Osteocyte (in vitro differentiated cells): ENCODE measurements at regions not wholly inside any gene's neighbourhood (a gene's known extent, or its start where the extent isn't known, plus 50 kb on each side); places are given as distances from the start of the nearest gene placed in this dataset.
A peak's percentile ranks its signal among the peaks of the same experiment; 100 is the strongest.

Source experiments
- DNase-seq: peaks from one replicate; pipeline ENCODE4 v3.0.0; 2021; ENCODE audit warnings: mixed read lengths; ENCODE audit not compliant: unreplicated experiment; ENCODE audit errors: extremely low spot score
- H3K27ac Mint-ChIP-seq: one replicate; pipeline ENCODE4 v1.8.0; 2021; ENCODE audit warnings: mild to moderate bottlenecking, mixed read lengths; ENCODE audit not compliant: unreplicated experiment
- H3K27me3 Mint-ChIP-seq: one replicate; pipeline ENCODE4 v1.8.0; 2021; ENCODE audit warnings: mixed read lengths; ENCODE audit not compliant: unreplicated experiment
- H3K36me3 Mint-ChIP-seq: one replicate; pipeline ENCODE4 v1.8.0; 2021; ENCODE audit warnings: mixed read lengths; ENCODE audit not compliant: unreplicated experiment
- H3K4me1 Mint-ChIP-seq: one replicate; pipeline ENCODE4 v1.8.0; 2021; ENCODE audit warnings: mixed read lengths; ENCODE audit not compliant: unreplicated experiment
- H3K4me3 Mint-ChIP-seq: one replicate; pipeline ENCODE4 v1.8.0; 2021; ENCODE audit warnings: mild to moderate bottlenecking, moderate library complexity, mixed read lengths; ENCODE audit not compliant: unreplicated experiment
- H3K9me3 Mint-ChIP-seq: one replicate; pipeline ENCODE4 v1.8.0; 2021; ENCODE audit warnings: mixed read lengths; ENCODE audit not compliant: unreplicated experiment
- TF ChIP-seq, protein P1 (sequence below): fragments of 200-600 bp; sonication (generic); IDR thresholded peaks from 2 replicates; pipeline ENCODE4 v1.5.0; 2021; ENCODE audit warnings: antibody characterized with exemption, mild to moderate bottlenecking, moderate library complexity

DNA sequence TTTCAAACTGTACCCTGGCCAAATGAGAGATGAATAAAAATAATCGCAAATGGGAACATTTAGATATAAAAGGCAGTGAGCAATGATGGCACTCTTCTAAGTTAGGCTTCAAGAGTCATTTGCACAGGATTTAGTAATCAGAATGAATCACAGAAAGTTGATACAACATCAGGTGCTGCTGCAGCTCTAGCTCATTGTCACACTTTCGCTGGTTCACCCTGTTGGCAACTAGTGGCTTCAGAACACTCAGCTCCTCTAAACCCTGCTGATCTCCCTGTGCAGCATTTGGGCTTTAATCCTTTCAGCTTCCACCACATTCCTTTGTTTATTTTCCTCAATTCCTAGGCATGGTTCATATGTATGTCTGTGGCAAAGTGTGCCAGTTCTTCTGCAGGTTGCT lies 2071.2 kb upstream of the CDH6 start:
- TF ChIP-seq, protein P1, sequence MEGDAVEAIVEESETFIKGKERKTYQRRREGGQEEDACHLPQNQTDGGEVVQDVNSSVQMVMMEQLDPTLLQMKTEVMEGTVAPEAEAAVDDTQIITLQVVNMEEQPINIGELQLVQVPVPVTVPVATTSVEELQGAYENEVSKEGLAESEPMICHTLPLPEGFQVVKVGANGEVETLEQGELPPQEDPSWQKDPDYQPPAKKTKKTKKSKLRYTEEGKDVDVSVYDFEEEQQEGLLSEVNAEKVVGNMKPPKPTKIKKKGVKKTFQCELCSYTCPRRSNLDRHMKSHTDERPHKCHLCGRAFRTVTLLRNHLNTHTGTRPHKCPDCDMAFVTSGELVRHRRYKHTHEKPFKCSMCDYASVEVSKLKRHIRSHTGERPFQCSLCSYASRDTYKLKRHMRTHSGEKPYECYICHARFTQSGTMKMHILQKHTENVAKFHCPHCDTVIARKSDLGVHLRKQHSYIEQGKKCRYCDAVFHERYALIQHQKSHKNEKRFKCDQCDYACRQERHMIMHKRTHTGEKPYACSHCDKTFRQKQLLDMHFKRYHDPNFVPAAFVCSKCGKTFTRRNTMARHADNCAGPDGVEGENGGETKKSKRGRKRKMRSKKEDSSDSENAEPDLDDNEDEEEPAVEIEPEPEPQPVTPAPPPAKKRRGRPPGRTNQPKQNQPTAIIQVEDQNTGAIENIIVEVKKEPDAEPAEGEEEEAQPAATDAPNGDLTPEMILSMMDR, result no peak
- Mint-ChIP-seq H3K27me3 (peaks cover 13% of the 10 kb centered on the region), H3K9me3 (no peaks in the 10 kb centered on the region), H3K36me3 (no peaks in the 10 kb centered on the region), H3K4me1 (no peaks in the 10 kb centered on the region), H3K27ac (no peak overlapping the region), H3K4me3 (no peak overlapping the region)
- no peak for DNase-seq

DNA sequence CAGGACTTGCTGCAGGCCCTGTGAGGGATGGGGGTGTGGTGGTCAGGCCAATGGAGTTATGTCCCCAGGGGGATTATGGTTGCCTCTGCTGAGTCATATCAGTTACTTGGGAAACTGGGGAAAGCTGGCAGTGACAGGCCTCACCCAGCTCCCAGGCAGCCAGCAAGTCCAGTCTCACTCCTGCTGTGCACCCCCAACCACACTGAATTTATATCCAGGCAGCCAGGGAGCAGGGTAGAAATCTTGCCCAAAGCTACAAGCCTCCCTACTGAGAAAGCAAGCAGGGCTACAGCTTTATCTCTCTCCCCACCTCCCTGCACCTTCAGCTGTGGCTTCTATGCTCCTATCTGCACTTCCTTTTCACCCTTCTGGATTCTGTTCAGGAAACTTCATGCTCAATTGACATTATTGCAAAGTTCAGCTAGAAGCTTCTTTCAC lies 2076.0 kb upstream of the CDH9 start:
- H3K27ac Mint-ChIP-seq, result peak overlapping the region; percentile 63
- H3K36me3 Mint-ChIP-seq, result no peaks in the 10 kb centered on the region
- peaks cover 16% of the 10 kb centered on the region for H3K4me1 Mint-ChIP-seq
- no peak overlapping the region for H3K4me3 Mint-ChIP-seq
- DNase-seq, result no peak
- H3K27me3 Mint-ChIP-seq, result peaks cover 5% of the 10 kb centered on the region
- H3K9me3 Mint-ChIP-seq, result peaks cover 11% of the 10 kb centered on the region
- TF ChIP-seq, protein P1, result no peak

DNA sequence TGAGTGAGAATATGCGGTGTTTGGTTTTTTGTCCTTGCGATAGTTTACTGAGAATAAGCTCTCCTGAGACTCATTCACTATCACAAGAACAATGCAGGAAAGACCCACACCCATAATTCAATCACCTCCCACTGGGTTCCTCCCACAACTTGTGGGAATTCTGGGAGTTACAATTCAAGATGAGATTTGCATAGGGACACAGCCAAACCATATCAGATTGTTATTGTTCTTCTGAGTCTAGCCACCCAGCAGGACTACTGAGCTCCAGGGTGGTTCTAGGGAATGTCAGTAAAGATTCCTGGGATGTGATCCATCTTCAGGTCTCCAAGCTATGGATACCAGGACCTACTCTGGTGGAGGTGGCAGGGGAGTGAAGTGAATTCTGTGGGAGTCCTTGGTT lies 2075.1 kb upstream of the CDH9 start:
- no peaks in the 10 kb centered on the region for H3K36me3 Mint-ChIP-seq
- peaks cover 5% of the 10 kb centered on the region for H3K27me3 Mint-ChIP-seq
- TF ChIP-seq, protein P1, result no peak
- H3K4me3 Mint-ChIP-seq, result no peak overlapping the region
- no peak for DNase-seq
- H3K4me1 Mint-ChIP-seq, result peaks cover 16% of the 10 kb centered on the region
- H3K9me3 Mint-ChIP-seq, result peaks cover 15% of the 10 kb centered on the region
- H3K27ac Mint-ChIP-seq, result no peak overlapping the region

DNA sequence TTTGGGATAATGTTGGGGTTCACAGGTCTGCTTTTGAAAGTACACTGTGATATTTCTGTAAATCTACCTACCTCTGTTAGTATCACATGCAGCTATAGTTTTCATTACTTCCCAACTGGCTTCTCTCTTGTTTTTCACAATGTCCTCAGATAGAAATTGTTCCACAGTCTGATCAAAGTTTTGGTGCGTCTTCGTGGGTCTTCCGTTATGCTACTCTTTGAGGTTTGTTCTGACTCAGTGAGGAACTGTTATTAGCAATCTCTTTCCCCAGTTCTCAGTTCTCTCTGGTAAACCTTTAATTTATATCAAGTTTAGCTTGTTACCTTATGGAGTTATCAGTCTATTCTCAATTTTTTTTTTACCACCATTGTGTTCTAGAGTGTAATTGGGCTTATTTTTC lies 2061.2 kb upstream of the CDH9 start:
- Mint-ChIP-seq H3K4me3 (no peak overlapping the region), H3K27ac (no peak overlapping the region), H3K36me3 (no peaks in the 10 kb centered on the region), H3K4me1 (no peaks in the 10 kb centered on the region), H3K27me3 (peaks cover 9% of the 10 kb centered on the region), H3K9me3 (no peaks in the 10 kb centered on the region)
- TF ChIP-seq, protein P1, result no peak
- DNase-seq, result no peak

DNA sequence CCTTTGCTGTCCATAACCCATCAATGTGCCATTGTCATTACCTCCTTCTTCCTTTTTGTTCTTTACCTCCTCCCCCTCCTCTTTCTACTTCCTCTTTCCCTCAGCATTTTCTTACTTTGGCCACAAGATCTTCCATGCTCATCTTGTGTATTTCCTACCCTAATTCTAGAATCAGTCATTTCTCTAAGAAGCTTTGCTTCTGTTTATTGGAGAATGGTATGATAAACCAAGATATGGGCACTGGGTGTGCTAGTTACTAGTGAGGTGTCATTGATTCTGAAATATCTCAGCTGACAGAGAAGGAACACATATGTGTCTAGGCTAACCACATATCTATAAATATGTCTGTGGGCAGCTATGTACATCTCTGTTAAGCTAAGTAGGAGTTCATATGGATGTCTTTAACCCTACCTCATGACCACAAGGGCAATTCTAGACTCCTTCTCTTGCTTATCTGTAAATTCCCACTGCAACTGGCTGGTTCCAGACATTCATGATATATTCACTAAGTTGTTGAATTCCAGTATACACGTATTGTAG lies 2051.3 kb upstream of the CDH9 start:
- H3K4me3 Mint-ChIP-seq, result no peak overlapping the region
- DNase-seq, result no peak
- H3K9me3 Mint-ChIP-seq, result no peaks in the 10 kb centered on the region
- TF ChIP-seq, protein P1, result no peak
- H3K27ac Mint-ChIP-seq, result no peak overlapping the region
- H3K36me3 Mint-ChIP-seq, result no peaks in the 10 kb centered on the region
- peaks cover 19% of the 10 kb centered on the region for H3K27me3 Mint-ChIP-seq
- no peaks in the 10 kb centered on the region for H3K4me1 Mint-ChIP-seq
